Hematopoietic multipotent progenitor cell treated with erythropoietin and hydrocortisone succinate and interleukin-3 and kit ligand, for 17 days (in vitro differentiated cells): ENCODE measurements at regions not wholly inside any gene's neighbourhood (a gene's known extent, or its start where the extent isn't known, plus 50 kb on each side); places are given as distances from the start of the nearest gene placed in this dataset.
"Not testable (repeated sequence)": the region's sequence is repeated elsewhere in the genome, so short reads cannot be mapped to it uniquely, and the experiment has no call there.

Source experiments
- DNase-seq: peaks from one replicate; pipeline ENCODE4 v3.0.0-alpha.2; 2015; ENCODE audit warnings: low spot score

DNA sequence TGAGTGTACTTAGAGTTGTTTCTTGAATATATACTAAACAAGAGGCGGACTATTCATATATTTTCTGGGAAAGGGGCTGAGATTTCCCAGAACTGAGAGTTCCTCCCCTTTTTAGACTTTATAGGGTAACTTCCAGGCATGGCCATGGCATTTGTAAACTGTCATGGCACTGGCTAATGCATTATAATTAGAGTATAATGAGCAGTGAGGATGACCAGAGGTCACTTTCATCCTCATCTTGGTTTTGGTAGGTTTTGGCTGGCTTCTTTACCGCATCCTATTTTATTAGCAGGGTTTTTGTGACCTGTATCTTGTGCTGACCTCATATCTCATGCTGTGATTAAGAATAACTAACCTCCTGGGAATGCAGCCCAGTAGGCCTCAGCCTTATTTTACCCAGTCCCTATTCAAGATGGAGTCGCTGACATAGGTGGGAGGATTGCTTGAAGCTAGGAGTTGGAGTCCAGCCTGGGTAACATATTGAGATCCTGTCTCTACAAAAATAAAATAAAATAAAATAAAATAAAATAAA, 91.4 kb downstream of the MOBP start:
- DNase-seq = no peak

DNA sequence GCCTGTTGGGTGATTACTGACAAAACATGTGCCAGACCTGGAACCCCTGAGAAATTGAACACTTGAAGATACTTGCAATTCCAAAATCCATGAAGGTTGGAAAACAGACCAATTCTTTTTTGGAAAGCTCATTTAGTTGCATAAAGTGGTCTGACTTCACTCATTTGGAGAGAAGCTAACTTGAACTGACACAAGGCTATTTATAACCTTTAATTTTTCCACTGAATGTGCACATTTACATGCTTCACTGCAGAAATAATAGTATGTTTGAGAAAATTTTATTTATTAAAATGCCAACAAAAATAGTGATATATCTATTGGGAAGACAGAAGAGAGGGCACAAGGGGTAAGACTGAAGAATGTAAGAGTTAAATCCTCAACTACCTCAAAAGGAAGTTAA, 92.1 kb downstream of the MOBP start:
- DNase-seq = no peak

DNA sequence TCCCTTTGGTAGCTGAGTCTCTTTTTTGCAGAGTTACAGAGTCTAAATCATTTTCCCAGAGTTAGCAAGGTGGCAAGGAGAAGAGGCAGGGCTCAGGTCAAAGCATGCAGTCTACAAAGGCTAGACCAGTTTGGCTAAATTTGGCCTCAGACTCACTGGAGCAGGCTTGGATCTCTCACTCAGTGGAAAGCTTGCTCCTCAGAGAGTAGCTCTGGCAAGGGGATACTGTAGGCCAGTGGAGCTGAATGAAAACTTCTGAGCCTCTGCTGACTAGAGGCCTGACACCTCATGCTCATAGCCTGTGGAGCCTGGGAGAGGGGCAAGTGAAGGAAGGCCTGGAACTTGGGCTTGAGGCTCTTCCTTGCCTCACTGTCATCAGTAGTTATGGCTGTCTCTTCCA, 101.0 kb downstream of the MOBP start:
- no peak for DNase-seq

DNA sequence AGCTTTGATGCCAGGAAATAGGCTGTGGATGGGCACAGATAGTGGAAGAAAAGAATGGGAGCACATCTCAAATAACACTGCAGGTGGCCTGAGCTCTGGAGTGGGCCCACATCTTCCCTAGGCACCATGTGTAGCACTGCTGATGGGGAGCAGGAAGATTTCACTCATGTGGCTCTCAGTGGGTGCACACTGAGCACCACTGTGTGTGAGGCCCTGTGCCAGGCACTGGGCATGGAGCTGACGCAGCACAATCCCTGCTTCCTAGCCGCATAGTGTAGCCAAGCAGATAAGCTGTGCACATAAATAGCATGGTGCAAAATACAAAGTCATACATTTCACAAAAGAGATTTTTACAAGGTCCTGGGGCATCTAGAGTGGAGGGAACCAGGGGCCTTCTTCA, 101.6 kb downstream of the MOBP start:
- no peak for DNase-seq

DNA sequence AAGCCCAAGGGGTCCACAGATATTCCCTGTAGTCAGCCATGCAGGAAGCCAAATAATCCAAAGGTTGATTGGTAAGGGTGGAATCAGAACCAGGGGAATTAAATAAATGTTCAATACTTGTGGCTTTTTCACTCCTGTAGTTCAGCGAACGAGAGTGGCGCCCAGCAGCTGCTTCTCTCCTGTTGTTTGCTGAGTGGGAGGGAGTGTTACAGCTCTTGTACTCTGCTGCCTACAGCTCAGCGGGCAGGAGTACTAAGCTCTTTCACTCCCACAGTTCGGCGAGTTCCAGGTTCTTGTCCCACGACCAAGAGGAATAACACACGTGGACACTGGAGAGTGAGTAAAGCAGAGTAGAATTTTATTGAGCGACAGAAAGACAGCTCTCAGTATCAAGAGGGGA, 105.9 kb downstream of the MOBP start:
- DNase-seq = no peak

DNA sequence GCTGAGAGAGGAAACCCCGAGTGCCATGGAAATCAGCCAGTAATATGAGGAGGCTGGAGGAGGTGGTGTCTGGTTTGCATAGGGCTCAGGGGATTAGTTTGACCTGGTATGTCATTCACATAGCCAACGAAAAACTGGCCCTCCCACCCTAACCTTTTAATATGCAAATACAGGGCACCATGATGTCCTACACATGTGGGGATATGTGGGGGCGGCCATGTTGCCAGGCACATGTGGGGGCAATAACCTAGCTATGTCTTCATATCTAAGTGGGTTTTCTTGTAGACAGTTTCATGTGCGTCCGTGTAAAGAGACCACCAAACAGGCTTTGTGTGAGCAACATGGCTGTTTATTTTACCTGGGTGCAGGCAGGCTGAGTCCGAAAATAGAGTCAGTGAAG, 110.1 kb downstream of the MOBP start:
- no peak for DNase-seq

DNA sequence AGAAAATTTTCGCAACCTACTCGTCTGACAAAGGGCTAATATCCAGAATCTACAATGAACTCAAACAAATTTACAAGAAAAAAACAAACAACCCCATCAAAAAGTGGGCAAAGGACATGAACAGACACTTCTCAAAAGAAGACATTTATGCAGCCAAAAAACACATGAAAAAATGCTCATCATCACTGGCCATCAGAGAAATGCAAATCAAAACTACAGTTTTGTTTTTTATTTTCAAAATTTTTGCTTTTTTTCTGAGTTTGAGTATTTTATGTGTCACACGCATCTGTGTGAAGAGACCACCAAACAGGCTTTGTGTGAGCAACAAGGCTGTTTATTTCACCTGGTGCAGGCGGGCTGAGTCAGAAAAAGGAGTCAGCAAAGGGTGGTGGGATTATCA, 118.7 kb downstream of the MOBP start:
- DNase-seq = not testable (repeated sequence)

DNA sequence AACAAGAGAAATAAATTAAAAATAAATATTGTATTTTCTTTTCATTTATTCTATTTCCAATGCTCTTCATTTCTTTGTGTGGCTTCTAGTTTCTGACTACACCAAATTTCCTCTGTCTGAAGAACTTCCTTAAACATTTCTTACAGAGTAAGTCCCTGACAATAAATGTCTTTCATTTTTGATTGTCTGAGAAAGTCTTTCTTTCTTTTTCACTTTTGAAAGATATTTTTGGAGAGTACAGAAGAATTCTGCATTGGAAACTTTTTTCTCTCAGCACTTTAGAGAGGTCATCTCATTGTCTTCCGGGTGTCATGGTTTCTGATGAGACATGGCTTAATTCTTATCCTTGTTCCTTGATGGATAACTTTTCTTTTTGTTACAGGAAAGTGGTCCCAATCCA, 119.6 kb downstream of the MOBP start:
- no peak for DNase-seq

DNA sequence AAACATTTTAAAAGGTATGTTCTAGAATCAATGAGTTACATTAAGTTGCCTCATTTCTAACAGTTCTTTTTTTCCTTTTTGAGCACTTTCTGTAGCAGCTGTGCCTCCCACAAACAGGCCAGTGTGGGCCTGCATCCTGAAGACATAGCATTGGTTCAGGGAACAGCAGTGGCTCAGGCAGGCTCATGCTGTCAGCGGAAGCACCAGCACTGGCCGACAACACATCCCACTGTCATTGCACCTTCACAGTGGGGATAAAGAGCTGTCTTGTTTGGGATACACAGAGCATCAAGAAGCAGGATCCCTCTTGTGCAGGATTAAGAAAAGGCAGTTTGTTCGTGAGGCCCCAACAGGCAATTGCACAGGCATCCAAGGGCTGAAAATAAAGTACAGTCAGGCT, 123.3 kb downstream of the MOBP start:
- DNase-seq = no peak

DNA sequence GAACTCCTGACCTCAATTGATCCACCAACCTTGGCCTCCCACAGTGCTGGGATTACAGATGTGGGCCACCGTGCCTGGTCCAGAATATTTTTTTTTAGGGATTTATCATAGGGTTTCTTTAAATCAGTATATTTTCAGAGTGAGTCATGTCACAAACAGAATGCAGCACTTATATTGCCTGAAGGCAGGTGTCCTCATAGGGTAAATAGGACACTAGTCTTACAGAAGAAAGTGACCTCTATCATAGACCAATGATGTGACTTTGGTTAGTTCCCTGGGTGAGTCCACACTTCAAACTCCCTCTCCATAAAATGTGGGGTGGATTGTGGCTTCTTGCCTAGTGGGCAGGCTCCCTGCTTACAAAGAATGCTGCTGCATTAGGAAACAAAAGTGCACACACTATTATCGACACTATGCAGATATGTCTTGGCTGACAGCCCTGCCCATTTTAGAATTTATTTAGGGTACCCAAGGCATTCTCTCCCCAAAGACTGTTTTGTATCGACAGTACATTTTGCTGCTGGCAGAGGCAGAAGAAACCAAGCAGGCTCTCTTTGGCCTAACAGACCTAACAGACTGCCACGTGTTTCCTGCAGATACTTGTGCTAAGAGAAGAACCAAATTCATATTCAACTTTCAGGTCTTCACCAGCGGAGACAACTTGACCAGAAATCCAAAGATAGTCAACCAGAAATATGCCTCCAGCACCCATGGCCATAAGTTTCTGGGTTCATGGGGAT, 125.0 kb downstream of the MOBP start:
- no peak for DNase-seq

DNA sequence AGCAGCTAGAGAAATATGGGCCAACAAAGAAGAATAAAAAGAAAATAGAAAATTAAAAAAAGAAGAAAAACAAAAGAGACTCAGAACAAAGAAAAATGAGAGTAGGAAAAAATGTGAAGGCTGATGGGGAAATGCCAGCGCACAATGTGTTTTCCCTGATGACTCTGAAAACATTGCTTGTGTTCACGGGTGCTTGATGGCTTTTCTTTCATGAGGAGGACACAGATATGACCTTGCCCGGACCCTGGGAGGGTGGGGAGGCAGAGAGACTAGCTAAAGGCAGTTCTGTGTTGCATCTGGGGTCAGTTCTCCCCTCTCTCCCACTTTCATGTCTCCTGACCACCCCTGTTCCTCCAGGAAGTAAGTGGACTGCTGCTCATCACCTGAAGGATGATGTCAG, 125.9 kb downstream of the MOBP start:
- DNase-seq = no peak

DNA sequence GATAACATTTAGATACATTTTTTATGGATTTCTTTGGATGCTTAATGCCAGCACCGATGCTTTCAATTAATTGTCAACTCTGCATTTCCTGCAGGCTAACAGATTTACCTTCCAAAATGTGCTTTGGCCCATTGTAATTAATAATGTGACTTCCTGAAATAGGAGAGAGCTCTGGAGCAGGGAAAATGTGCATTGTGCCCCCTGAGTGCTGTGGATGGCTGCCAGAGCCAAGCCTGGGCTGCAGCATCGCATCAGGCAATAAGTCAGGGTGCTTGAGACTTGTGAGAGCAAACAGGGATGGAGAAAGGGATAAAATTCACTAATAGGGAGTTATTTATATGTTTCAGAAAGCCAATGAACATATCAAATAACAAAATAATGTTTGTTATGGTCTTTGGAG, 133.8 kb downstream of the MOBP start:
- no peak for DNase-seq

DNA sequence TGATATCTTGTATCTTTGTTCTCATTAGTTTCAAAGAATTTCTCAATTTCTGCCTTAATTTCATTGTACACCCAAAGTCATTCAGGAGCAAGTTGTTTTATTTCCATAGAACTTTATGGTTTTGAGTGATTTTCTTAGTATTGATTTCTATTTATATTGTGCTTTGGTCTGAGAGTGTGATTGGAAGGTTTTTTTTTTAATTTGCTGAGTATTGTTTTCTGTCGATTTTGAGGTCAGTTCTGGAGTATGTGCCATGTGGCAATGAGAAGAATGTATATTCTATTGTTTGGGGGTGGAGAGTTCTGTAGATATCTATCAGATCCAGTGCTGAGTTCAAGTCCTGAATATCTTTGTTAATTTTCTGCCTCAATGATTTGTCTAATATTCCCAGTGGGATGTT, 138.4 kb downstream of the MOBP start:
- no peak for DNase-seq

DNA sequence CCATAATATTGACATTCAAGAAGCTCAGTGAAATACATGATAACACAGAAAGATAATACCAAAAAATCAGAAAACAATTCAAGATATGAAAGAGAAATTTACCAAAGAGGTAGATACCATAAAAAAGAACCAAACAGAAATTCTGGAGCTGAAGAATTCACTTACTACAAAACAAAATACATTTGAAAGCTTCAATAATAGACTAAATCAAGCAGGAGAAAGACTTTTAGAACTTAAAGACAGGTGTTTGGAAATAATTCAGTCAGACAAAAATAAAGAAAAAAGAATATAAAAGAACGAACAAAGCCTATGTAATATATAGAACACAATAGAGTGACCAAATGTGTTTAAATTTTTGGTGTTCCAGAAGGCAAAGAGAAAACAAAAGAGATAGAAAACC, 158.7 kb downstream of the MOBP start:
- no peak for DNase-seq

DNA sequence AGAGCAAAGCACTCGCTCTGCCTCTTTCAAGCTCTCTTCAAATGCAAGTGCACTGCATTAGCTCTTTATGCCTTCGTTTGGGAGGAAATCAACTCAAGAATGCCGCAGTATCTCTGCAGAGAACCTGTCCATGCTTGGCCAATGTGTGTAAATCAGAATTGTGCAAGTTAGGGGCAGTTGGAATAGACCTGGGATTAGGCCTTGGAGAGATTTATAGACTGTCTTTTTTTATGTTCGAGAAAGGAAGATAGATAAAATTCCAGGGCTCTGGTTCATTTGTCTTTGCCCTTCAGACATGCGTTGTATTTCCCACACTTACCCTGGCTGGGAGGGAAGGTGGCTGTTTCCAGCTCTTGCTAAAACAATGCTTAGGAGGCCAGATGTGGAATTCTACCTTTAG, 163.7 kb downstream of the MOBP start:
- DNase-seq = no peak

DNA sequence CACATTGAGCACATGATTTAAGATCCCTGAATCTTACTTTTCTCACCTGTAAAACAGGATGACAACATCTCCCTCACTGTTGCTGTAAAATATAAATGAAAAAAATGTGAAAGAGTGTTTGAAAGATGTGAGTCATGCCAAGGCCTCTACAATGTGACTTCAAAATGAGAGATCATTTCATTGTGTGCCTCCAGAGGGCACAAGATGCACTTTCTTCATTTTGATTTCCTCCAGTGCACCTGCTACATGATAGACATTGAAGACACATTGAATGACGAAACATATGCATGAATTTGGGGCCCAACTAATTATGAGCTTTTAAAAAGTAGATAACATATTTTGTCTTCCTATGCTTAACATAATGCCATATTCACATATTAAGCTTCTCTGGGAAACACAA, 170.3 kb downstream of the MOBP start:
- DNase-seq = no peak

DNA sequence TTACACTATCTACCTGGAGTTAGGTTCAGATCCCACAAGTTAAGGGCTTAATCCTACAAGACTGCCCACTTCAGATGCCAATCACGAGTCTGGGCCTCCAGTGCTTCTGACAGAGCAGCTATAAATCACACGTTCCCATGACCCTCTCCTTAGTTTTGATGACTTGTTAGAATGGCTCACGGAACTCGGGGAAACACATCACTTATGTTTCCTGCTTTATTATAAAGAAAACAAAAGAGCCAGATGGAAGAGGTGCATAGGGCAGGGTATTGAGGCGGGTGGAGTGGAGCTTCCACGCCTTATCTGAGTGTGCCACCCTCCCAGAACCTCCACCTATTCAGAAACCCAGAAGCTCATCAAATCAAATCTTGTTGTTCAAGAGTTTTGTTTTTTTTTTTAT, 170.8 kb downstream of the MOBP start:
- DNase-seq = no peak

DNA sequence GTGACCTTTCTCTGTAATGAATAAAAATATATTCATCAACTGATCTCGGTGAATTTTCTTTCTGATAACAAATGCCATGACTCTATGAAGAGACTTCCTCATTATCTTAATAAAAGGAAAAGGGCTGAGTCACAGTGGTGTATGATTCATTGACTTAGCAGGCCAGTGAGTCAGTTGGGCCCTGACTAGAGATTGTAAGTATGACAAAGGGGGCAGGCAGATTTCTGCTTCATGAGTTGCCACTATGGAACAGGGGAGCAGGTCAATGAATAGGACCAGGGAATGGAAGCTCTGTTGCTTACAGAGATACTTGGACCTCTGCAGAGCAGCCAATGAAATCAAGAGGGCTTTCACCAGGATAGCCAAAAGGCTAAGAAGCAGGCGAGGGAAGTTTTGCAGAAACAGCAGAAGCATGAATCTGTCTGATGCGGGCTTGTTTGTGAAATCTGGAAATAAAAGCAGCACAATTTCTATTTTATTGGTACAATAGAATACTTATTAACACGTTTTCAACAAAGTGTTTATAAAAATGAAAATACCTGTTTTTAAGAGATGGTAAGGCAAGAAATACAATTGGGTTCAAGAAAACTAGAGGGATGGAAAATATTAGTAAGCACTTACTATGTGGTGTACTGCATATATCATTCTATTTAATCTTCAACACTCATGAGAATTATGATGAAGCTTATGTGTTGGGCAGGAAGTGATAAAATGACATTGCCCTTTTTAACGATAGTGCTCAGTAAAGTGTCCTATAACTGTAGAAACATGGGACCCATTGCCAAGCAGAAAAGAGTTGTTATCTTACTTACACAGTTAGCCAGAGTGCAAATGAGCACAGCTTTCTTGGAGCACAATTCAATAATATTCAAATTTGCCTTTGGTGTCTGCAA, 169.8 kb upstream of the MYRIP start:
- peak; percentile 10 for DNase-seq

DNA sequence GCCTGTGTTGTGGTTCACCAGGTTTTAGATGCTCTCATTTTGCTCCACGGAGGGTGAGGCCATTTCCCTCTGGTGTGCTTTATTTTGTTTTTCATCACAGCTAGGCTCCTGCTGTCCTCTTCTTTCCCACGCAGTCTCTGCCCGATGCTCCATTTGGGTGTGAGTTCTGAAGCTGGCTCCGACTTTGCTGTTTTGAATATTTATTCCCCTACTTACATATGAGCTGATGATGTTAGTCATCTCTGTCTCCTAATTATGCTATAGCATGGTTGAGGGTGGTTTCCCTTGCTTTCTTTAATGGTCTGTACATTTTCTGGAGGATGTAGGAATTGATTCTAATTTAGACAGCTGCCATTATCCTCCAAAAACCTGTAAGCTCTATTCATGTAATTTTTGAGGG, 168.1 kb upstream of the MYRIP start:
- no peak for DNase-seq

DNA sequence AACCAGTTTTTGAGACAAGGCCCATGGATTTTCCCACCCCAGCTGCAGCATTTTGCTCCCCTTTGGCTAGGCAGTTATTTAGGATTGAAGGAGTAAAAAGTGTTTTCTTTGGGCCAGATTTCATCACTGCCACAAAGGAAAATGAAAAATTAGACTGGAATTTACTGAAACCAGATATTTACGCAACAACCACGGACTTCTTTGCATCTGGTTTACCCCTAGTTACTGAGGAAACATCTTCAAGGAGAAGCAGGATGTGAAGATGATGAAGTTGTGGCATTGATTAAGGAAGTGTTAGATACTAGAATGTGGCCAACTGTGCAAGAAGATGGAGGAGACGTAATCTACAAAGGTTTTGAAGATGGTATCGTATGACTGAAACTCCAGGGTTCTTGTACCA, 165.2 kb upstream of the MYRIP start:
- no peak for DNase-seq

DNA sequence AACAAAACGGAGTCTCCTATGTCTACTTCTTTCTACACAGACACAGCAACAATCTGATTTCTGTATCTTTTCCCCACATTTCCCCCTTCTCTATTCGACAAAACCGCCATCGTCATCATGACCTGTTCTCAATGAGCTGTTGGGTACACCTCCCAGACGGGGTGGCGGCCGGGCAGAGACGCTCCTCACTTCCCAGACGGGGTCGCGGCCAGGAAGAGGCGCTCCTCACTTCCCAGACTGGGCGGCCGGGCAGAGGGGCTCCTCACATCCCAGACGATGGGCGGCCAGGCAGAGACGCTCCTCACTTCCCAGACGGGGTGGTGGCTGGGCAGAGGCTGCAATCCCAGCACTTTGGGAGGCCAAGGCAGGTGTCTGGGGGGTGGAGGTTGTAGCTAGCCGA, 158.2 kb upstream of the MYRIP start:
- not testable (repeated sequence) for DNase-seq

DNA sequence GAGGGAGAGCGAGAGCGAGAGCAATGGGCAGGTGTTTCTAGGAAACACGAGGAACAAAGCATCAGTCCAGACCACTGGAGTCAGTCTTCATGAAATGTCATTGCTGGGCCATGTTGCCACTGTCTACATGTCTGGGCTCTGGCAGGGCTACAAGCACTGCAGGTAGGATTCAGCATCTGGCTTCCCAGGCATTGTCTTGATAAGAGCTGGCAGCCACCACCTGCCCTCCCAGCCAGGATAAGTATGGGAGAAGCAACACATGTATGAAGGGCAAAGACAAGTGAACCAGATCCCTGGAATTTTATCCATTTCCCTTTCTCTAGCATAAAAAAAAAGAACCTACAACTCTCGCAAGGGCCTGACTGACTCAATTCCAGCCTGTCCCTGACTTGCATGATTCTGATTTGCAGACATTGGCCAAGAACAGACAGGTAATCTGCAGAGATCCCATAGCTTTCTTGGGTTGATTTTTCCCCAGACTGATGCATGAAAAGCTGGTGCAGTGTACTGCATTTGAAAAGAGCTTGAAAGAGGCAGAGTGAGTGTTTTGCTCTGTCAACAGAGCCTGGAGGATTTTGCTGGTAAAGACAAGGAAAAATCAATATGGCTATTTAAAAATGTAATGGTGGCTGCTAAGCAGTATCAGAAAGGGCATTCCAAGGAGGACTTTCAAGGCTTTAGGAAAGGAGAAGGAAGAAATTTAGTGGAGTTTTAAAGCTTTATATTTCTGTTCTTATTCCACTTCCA, 157.2 kb upstream of the MYRIP start:
- no peak for DNase-seq

DNA sequence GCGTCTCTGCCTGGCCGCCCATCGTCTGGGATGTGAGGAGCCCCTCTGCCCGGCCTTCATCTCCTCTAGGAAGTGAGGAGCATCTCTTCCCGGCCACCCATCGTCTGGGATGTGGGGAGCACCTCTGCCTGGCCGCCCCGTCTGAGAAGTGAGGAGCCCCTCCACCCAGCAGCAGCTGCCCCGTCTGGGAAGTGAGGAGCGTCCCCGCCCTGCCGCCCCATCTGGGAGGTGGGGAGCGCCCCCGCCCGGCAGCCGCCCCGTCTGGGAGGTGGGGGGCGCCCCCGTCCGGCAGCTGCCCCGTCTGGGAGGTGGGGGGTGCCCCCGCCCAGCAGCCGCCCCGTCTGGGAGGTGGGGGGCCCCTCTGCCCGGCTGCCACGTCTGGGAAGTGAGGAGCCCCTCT, 153.7 kb upstream of the MYRIP start:
- not testable (repeated sequence) for DNase-seq
